ENCODE measurements at regions not wholly inside any gene's neighbourhood (a gene's known extent, or its start where the extent isn't known, plus 50 kb on each side); places are given as distances from the start of the nearest gene placed in this dataset.

GRCh38 chr12:124125203-124125871 is 152.3 kb downstream of the ZNF664 start:
- Histone ChIP-seq H3K4me2 (ENCODE audit: low read length) (no peak overlapping the region), H3K9ac (ENCODE audit: low read length) (no peak overlapping the region), H3F3A (ENCODE audit: insufficient read depth, low read length, poor library complexity, severe bottlenecking) (no peaks in the 10 kb centered on the region), H3K27ac (ENCODE audit: low read length) (no peak overlapping the region), H3K9me3 (ENCODE audit: low read length) (no peaks in the 10 kb centered on the region), H3K4me3 (ENCODE audit: low read length) (no peak overlapping the region), H3K9me2 (ENCODE audit: insufficient read depth, low read length) (no peaks in the 10 kb centered on the region), H4K20me1 (ENCODE audit: insufficient read depth) (no peaks in the 10 kb centered on the region), H3K79me2 (replicated peaks; ENCODE audit: insufficient read depth, low read length) (no peaks in the 10 kb centered on the region), H2AFZ (ENCODE audit: low read depth, low read length) (no peak overlapping the region), H3K36me3 (ENCODE audit: insufficient read depth, low read length) (no peaks in the 10 kb centered on the region), H3K27me3 (ENCODE audit: insufficient read depth, low read depth, low read length) (no peaks in the 10 kb centered on the region)
- no peak for TF ChIP-seq RAD21 (conservative IDR thresholded peaks at IDR 0.05)
- TF ChIP-seq, protein P1, sequence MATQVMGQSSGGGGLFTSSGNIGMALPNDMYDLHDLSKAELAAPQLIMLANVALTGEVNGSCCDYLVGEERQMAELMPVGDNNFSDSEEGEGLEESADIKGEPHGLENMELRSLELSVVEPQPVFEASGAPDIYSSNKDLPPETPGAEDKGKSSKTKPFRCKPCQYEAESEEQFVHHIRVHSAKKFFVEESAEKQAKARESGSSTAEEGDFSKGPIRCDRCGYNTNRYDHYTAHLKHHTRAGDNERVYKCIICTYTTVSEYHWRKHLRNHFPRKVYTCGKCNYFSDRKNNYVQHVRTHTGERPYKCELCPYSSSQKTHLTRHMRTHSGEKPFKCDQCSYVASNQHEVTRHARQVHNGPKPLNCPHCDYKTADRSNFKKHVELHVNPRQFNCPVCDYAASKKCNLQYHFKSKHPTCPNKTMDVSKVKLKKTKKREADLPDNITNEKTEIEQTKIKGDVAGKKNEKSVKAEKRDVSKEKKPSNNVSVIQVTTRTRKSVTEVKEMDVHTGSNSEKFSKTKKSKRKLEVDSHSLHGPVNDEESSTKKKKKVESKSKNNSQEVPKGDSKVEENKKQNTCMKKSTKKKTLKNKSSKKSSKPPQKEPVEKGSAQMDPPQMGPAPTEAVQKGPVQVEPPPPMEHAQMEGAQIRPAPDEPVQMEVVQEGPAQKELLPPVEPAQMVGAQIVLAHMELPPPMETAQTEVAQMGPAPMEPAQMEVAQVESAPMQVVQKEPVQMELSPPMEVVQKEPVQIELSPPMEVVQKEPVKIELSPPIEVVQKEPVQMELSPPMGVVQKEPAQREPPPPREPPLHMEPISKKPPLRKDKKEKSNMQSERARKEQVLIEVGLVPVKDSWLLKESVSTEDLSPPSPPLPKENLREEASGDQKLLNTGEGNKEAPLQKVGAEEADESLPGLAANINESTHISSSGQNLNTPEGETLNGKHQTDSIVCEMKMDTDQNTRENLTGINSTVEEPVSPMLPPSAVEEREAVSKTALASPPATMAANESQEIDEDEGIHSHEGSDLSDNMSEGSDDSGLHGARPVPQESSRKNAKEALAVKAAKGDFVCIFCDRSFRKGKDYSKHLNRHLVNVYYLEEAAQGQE (IDR thresholded peaks at IDR 0.05; ENCODE audit: borderline replicate concordance): no peak
- TF ChIP-seq, protein P2, sequence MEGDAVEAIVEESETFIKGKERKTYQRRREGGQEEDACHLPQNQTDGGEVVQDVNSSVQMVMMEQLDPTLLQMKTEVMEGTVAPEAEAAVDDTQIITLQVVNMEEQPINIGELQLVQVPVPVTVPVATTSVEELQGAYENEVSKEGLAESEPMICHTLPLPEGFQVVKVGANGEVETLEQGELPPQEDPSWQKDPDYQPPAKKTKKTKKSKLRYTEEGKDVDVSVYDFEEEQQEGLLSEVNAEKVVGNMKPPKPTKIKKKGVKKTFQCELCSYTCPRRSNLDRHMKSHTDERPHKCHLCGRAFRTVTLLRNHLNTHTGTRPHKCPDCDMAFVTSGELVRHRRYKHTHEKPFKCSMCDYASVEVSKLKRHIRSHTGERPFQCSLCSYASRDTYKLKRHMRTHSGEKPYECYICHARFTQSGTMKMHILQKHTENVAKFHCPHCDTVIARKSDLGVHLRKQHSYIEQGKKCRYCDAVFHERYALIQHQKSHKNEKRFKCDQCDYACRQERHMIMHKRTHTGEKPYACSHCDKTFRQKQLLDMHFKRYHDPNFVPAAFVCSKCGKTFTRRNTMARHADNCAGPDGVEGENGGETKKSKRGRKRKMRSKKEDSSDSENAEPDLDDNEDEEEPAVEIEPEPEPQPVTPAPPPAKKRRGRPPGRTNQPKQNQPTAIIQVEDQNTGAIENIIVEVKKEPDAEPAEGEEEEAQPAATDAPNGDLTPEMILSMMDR (IDR thresholded peaks at IDR 0.05; ENCODE audit: poor library complexity, severe bottlenecking): no peak
- TF ChIP-seq TAF1 (IDR thresholded peaks at IDR 0.05; ENCODE audit: low read depth): no peak
- no peak for TF ChIP-seq EP300 (conservative IDR thresholded peaks at IDR 0.05; ENCODE audit: poor library complexity, severe bottlenecking)
- no peak for TF ChIP-seq EZH2 (IDR thresholded peaks at IDR 0.05; ENCODE audit: borderline replicate concordance, insufficient read depth, low read length, poor library complexity, severe bottlenecking)
- TF ChIP-seq MXI1 (conservative IDR thresholded peaks at IDR 0.05; ENCODE audit: poor library complexity, severe bottlenecking): no peak
- TF ChIP-seq SMC3 (conservative IDR thresholded peaks at IDR 0.05; ENCODE audit: poor library complexity): no peak
- TF ChIP-seq POLR2AphosphoS5 (IDR thresholded peaks at IDR 0.05): no peak

DNA sequence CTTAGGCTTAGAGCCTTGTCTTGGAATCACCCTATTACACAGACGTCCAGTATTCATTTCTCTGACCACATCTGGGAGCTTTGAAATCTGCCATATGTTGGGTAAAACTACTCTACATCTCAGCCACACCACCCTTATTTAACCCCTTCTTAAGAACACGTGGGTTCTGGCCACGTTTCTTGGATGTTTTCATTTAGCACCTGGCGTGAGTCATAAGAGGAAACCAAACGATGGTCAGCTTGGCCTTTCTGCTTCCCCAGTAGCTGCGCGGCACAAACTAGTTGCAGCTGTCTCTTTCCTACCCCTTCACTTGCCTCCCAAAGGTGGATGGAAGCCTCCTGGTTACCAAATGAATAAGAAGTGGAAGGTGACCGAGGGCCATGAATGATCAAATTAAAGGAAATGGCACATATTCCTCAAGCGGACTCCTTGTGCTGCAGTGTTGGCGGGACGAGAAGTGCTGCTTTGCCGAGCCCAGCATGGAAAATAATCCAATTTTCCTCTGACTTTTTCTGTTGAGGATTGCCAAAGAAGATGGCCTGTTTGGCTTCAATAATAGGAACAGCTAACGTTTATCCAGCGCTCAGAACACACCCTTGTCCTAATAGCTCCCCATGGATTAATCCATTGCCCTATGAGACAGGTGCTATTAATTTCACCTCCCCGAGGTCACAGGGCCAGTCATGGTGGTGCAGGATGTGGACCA is 154.1 kb downstream of the ZNF664 start:
- no peaks in the 10 kb centered on the region for H3K79me2 ChIP-seq (replicated peaks; ENCODE audit: insufficient read depth, low read length)
- H3K36me3 ChIP-seq (ENCODE audit: insufficient read depth, low read length): no peaks in the 10 kb centered on the region
- H3K9me2 ChIP-seq (ENCODE audit: insufficient read depth, low read length): no peaks in the 10 kb centered on the region
- H3K4me3 ChIP-seq (ENCODE audit: low read length): no peak overlapping the region
- TF ChIP-seq SMC3 (conservative IDR thresholded peaks at IDR 0.05; ENCODE audit: poor library complexity): no peak
- TF ChIP-seq, protein P2 (IDR thresholded peaks at IDR 0.05; ENCODE audit: poor library complexity, severe bottlenecking): no peak
- no peak for TF ChIP-seq MXI1 (conservative IDR thresholded peaks at IDR 0.05; ENCODE audit: poor library complexity, severe bottlenecking)
- TF ChIP-seq EP300 (conservative IDR thresholded peaks at IDR 0.05; ENCODE audit: poor library complexity, severe bottlenecking): no peak
- no peak for TF ChIP-seq TAF1 (IDR thresholded peaks at IDR 0.05; ENCODE audit: low read depth)
- TF ChIP-seq EZH2 (IDR thresholded peaks at IDR 0.05; ENCODE audit: borderline replicate concordance, insufficient read depth, low read length, poor library complexity, severe bottlenecking): no peak
- no peak for TF ChIP-seq POLR2AphosphoS5 (IDR thresholded peaks at IDR 0.05)
- no peak for TF ChIP-seq RAD21 (conservative IDR thresholded peaks at IDR 0.05)
- TF ChIP-seq, protein P1 (IDR thresholded peaks at IDR 0.05; ENCODE audit: borderline replicate concordance): no peak
- H3F3A ChIP-seq (ENCODE audit: insufficient read depth, low read length, poor library complexity, severe bottlenecking): no peaks in the 10 kb centered on the region
- no peak overlapping the region for H3K9ac ChIP-seq (ENCODE audit: low read length)
- no peaks in the 10 kb centered on the region for H4K20me1 ChIP-seq (ENCODE audit: insufficient read depth)
- H3K27me3 ChIP-seq (ENCODE audit: insufficient read depth, low read depth, low read length): no peaks in the 10 kb centered on the region
- H2AFZ ChIP-seq (ENCODE audit: low read depth, low read length): no peak overlapping the region
- no peak overlapping the region for H3K27ac ChIP-seq (ENCODE audit: low read length)
- no peaks in the 10 kb centered on the region for H3K9me3 ChIP-seq (ENCODE audit: low read length)
- H3K4me2 ChIP-seq (ENCODE audit: low read length): no peak overlapping the region

All from neural cell (in vitro differentiated cells).